NB4 (cell line): ENCODE measurements at regions not wholly inside any gene's neighbourhood (a gene's known extent, or its start where the extent isn't known, plus 50 kb on each side); places are given as distances from the start of the nearest gene placed in this dataset.

ENCODE experiments used
- DNase-seq: peaks from one replicate; pipeline ENCODE4 v3.0.0; 2010; ENCODE audit warnings: low read depth
- H3K4me3 ChIP-seq: one replicate; pipeline ENCODE4 v1.5.1; 2011; ENCODE audit warnings: mild to moderate bottlenecking, low read depth, low read length, moderate library complexity
- MYC ChIP-seq: IDR thresholded peaks from 2 replicates; pipeline ENCODE4 v1.6.1; 2011; ENCODE audit warnings: low read depth, low read length
- POLR2A ChIP-seq: IDR thresholded peaks from 2 replicates; pipeline ENCODE4 v1.6.1; 2011; ENCODE audit warnings: mild to moderate bottlenecking; ENCODE audit not compliant: insufficient read length; ENCODE audit errors: extremely low read depth
- TF ChIP-seq, protein P1 (sequence below): IDR thresholded peaks from one replicate; pipeline ENCODE4 v1.5.1; 2012; ENCODE audit warnings: low read depth, low read length
- TF ChIP-seq, protein P2 (sequence below): IDR thresholded peaks from 2 replicates; pipeline ENCODE4 v1.6.1; 2011; ENCODE audit warnings: low read depth, low read length

DNA sequence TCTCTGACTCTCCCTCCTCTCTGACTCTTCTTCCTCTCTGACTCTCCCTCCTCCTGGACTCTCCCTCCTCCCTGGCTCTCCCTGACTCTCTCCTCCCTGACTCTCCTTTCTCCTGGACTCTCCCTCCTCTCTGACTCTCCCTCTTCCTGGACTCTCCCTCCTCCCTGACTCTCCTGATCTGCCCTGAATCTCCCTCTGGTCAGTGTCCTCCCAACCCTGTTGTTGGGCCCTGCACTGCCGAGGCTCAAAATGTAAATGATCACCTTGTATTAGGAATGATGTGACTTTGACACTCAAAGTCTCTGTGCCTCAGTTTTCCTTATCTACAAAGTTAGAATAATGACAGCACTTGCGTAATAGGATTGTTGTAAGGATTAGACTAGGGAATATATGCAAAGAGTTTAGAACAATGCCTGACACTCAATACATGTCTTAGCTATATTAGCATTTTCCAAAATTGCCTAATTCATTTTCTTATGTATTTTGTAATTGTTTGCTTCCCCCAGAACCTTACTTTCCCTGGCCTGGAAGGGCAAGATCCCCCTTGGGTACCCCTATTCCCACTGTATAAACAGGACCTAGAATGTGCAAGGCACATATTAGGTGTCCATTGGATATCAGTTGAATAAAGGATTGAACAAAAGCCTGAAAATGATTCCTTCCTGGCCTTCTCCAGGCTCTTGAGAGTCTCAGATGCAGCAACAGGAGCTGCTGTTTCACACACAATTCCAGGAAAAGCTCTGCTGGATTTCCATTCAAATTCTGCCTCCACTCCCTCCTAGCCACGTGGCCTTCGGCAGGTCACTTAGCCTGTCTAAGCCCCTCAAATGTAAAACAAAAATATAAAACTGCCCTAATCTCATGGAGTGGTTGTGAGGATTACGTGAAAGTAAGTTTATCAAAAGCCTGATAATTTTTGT, 170.1 kb downstream of the INHBB start:
- DNase-seq: no peak
- no peak overlapping the region for H3K4me3 ChIP-seq
- TF ChIP-seq, protein P1, sequence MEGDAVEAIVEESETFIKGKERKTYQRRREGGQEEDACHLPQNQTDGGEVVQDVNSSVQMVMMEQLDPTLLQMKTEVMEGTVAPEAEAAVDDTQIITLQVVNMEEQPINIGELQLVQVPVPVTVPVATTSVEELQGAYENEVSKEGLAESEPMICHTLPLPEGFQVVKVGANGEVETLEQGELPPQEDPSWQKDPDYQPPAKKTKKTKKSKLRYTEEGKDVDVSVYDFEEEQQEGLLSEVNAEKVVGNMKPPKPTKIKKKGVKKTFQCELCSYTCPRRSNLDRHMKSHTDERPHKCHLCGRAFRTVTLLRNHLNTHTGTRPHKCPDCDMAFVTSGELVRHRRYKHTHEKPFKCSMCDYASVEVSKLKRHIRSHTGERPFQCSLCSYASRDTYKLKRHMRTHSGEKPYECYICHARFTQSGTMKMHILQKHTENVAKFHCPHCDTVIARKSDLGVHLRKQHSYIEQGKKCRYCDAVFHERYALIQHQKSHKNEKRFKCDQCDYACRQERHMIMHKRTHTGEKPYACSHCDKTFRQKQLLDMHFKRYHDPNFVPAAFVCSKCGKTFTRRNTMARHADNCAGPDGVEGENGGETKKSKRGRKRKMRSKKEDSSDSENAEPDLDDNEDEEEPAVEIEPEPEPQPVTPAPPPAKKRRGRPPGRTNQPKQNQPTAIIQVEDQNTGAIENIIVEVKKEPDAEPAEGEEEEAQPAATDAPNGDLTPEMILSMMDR: no peak
- TF ChIP-seq MYC (no peak), POLR2A (no peak)
- TF ChIP-seq, protein P2, sequence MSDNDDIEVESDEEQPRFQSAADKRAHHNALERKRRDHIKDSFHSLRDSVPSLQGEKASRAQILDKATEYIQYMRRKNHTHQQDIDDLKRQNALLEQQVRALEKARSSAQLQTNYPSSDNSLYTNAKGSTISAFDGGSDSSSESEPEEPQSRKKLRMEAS: no peak

DNA sequence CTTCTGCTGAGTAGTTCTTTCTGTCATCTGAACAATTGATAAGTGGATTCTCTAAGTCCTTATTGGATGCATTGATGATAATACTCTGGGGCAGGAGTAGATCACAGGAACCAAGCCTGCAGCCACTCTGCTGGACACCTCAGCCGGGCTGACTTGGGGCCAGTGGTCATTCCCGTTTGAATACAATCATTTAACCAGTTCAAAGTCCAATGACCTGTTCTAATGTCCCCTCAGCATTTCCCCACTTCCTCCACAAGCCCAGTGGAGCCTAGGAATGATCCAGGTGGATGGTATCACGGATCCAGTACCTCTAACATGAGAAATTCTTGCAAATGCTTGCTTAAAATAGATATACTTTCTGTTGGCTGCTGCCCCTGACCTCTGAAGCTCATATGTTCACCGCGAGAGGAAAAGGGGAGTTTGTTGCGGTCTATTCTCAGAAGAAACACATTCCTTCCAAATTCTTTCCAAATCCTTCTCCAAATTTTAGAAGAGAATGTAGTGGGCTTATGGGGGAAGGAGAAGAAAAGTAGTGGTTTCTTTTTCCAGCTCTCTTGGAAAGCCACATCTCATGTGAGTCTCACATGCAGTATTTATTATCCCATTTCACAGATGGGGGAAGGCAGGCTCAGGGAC, 170.9 kb downstream of the INHBB start:
- TF ChIP-seq MYC (no peak), POLR2A (no peak)
- TF ChIP-seq, protein P2: no peak
- TF ChIP-seq, protein P1: no peak
- no peak for DNase-seq
- no peak overlapping the region for H3K4me3 ChIP-seq

DNA sequence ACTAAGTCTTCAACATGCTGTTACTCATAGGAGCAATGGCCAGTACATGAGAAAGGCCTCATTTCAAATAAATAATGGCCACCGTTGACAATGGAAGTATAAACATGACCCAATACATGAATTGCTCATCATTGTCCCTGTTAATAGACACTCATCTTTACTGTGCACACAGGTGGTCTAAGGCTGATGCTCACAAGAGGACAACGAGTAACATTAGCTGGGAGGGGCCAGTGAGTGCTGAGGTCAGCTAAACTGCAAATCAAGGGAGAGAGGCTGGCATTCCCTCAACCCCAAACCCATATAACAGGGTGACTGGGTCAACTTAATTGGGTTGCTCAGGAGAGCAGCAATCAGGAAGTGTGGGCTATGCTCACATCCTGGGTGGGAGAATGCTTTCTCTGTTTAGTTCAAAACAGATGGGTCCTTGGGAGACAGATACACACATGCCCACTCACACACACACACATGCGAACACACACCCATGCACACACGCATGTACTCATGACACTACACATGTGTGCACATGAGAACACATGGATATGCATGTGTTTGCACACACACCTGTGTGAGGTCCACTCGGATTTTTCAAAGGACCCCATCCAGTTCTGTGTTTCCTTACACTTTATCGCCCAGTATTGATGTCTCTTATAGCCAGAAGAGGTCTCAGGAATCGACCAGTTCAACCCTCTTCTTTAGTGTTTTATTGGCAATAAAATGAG, 172.0 kb downstream of the INHBB start:
- DNase-seq: no peak
- TF ChIP-seq, protein P2: no peak
- TF ChIP-seq POLR2A (no peak), MYC (no peak)
- TF ChIP-seq, protein P1: no peak
- H3K4me3 ChIP-seq: no peak overlapping the region

DNA sequence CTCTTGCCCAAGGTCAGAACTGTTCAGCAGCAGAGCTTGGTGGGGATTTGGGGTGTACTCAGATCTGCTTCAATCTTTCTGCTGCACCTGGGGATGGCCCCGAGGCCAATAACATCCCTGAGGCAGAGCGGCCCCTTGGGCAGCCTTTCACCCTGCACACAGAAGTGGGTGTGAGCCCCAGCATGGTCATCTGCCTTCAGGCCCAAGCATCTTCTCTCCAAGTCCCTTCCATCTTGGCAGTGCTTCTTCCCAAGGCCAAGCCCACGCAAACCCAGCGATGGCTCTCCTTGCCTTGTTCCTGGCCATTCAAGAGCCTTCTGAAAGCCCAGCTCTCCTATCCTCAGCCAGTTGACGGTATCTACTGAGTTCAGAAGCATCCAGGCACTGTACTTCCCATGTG, 172.9 kb downstream of the INHBB start:
- H3K4me3 ChIP-seq: no peak overlapping the region
- no peak for DNase-seq
- TF ChIP-seq, protein P2: no peak
- TF ChIP-seq POLR2A (no peak), MYC (no peak)
- TF ChIP-seq, protein P1: no peak

DNA sequence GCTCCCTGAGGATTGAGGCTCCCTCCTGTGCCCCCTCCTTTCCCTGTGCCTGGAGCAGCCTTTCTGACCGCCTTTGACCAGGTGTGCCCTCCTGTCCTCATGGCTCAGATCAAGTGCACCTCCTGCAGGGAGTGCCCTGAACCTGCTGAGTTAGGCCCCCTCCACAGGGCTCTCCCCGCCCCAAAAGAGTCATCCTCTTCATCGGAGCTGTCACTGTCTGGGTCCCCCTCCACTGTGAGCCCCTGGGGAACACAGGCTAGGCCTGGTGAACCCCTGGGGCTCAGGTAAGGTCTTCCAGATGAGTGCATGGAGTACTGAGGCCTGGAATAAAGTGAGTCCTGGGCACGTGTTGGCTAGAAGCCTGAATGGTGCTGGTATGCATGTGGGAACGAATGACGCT, 173.5 kb downstream of the INHBB start:
- H3K4me3 ChIP-seq: no peak overlapping the region
- no peak for TF ChIP-seq MYC
- TF ChIP-seq POLR2A: no peak
- TF ChIP-seq, protein P1: no peak
- TF ChIP-seq, protein P2: no peak
- no peak for DNase-seq
